DOHH2 (cell line): ENCODE measurements at regions not wholly inside any gene's neighbourhood (a gene's known extent, or its start where the extent isn't known, plus 50 kb on each side); places are given as distances from the start of the nearest gene placed in this dataset.

ENCODE experiments used
- EZH2phosphoT487 ChIP-seq: fragments of 200-600 bp; sonication (generic); IDR thresholded peaks from 2 replicates; pipeline ENCODE4 v1.6.1; 2017; ENCODE audit warnings: borderline replicate concordance, mild to moderate bottlenecking, antibody characterized with exemption, low read length, moderate library complexity, mixed read lengths
- TF ChIP-seq, protein P1 (sequence below): fragments of 200-600 bp; sonication (generic); IDR thresholded peaks from one replicate; pipeline ENCODE4 v1.5.1; 2014; ENCODE audit warnings: antibody characterized with exemption, mild to moderate bottlenecking, low read depth, low read length; ENCODE audit not compliant: poor library complexity, severe bottlenecking

DNA sequence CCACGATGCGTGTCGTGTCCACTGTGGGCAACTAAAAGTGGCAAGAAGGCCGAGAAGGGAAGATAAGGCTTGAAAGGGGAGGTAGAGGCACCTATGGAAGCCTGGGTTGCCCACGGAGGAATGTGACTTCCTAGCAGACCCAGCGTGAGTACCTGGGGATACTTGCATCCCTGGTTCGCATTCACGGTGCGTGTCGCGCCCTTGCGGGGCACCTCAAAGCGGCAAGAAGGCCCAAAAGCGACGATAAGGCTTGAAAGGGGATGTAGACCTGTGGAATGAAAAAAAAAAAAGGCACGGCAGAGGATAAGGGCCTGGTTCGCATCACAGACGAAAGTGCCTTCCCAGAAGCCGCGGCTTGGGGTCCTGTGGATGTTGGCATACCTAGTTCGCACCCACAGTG lies 282.9 kb downstream of the ALG10 start:
- TF ChIP-seq, protein P1, sequence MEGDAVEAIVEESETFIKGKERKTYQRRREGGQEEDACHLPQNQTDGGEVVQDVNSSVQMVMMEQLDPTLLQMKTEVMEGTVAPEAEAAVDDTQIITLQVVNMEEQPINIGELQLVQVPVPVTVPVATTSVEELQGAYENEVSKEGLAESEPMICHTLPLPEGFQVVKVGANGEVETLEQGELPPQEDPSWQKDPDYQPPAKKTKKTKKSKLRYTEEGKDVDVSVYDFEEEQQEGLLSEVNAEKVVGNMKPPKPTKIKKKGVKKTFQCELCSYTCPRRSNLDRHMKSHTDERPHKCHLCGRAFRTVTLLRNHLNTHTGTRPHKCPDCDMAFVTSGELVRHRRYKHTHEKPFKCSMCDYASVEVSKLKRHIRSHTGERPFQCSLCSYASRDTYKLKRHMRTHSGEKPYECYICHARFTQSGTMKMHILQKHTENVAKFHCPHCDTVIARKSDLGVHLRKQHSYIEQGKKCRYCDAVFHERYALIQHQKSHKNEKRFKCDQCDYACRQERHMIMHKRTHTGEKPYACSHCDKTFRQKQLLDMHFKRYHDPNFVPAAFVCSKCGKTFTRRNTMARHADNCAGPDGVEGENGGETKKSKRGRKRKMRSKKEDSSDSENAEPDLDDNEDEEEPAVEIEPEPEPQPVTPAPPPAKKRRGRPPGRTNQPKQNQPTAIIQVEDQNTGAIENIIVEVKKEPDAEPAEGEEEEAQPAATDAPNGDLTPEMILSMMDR, result no peak
- no peak for TF ChIP-seq EZH2phosphoT487
